ENCODE measurements at regions not wholly inside any gene's neighbourhood (a gene's known extent, or its start where the extent isn't known, plus 50 kb on each side); places are given as distances from the start of the nearest gene placed in this dataset.

DNA sequence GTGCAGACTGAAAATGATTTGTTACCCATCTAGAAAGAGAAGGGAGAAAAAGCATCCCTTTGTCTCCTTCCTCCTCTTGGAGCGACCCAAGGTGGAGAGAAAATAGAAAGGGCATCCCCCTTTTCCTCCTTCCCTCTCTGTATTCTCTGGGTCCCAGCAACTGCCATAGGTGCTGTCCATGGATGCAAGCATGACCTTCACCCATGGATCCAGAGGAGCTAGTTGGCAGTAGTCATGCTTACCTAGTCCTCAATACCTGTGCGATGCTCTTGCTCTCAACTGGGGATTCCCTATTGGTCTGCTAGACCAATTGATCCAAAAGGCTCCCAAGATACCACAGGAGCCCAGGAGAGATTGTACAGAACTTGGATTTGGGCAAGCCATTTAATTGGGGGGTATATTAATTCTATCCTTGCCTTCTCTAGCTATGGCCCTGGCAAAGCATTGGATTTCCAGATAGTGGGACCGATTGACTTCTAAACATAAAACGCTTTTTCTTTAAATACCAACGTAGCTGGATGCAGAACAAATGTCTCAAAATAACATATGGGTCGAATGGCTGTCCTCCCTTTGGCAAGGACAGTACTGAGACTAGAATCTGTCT lies 547.8 kb upstream of the IGFBP3 start:
- no peaks in the 10 kb centered on the region for H3K4me1 ChIP-seq
- H3K4me3 ChIP-seq: no peak overlapping the region
- no peaks in the 10 kb centered on the region for H3K27me3 ChIP-seq
- H3K36me3 ChIP-seq: no peaks in the 10 kb centered on the region
- intact Hi-C loops (cut with DNase I): no loop called here
- H3K27ac ChIP-seq: no peak overlapping the region
- DNase-seq: no peak
- TF ChIP-seq, protein P1, sequence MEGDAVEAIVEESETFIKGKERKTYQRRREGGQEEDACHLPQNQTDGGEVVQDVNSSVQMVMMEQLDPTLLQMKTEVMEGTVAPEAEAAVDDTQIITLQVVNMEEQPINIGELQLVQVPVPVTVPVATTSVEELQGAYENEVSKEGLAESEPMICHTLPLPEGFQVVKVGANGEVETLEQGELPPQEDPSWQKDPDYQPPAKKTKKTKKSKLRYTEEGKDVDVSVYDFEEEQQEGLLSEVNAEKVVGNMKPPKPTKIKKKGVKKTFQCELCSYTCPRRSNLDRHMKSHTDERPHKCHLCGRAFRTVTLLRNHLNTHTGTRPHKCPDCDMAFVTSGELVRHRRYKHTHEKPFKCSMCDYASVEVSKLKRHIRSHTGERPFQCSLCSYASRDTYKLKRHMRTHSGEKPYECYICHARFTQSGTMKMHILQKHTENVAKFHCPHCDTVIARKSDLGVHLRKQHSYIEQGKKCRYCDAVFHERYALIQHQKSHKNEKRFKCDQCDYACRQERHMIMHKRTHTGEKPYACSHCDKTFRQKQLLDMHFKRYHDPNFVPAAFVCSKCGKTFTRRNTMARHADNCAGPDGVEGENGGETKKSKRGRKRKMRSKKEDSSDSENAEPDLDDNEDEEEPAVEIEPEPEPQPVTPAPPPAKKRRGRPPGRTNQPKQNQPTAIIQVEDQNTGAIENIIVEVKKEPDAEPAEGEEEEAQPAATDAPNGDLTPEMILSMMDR (IDR thresholded peaks at IDR 0.05): no peak
- no peak for TF ChIP-seq POLR2A (IDR thresholded peaks at IDR 0.05)
- H3K9me3 ChIP-seq: peaks cover 7 to 100% (median 75%) of the 10 kb centered on the region in 12 donors
- 73 to 78% (median 76%) methylated on average over 6 of the region's 6 CpGs for WGBS, 4 donors
- no peak for ATAC-seq

DNA sequence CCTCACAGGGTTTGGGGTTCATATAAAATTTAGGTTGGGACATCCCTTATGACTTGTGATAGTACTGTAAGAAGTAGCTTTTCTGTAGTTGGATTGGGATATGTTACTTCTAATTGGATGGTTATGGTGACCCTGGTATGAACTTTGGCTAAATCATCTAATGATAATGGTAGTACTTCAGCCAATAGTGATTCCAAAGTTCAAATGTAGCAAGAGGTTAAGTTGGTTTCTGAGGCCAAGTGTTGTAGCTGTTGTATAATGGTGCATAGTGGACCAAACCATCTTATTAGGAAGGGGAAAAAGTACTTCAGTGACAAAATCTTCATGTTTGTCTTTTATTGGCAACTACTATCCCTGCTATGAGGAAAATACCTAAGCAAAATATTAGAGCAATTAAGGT lies 542.1 kb upstream of the IGFBP3 start:
- ATAC-seq (no peak), DNase-seq (no peak)
- Histone ChIP-seq H3K9me3 (peaks cover 0 to 91% (median 52%) of the 10 kb centered on the region in 12 donors), H3K27me3 (no peaks in the 10 kb centered on the region), H3K27ac (no peak overlapping the region), H3K4me1 (peaks cover 0 to 5% (median 0%) of the 10 kb centered on the region in 12 donors), H3K4me3 (no peak overlapping the region), H3K36me3 (no peaks in the 10 kb centered on the region)
- intact Hi-C loops (cut with DNase I): no loop called here
- no peak for TF ChIP-seq POLR2A (IDR thresholded peaks at IDR 0.05)
- TF ChIP-seq, protein P1 (IDR thresholded peaks at IDR 0.05): no peak

DNA sequence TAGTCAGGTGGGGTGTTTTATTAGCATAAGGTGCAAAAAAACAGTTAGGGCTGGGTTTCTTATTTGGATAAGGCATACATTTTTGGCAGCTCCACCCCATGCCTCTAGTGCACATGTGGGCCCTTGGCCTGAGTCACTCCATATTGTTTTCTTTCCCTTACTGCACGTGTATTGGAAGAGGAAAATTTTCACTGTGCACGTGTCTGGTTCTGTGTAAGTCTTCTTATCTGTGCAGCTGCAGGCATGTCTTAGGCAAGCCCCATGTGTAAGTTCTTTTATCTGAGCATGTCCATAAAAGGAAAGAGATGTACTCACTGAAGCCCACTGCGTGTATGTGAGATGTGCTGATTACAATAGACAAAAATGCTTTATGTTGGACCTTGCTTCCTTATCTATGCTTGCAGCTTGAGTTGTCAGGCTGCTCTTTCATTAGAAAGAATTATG lies 540.3 kb upstream of the IGFBP3 start:
- H3K4me3 ChIP-seq: no peak overlapping the region
- ATAC-seq (no peak), DNase-seq (no peak)
- H3K27ac ChIP-seq: no peak overlapping the region
- intact Hi-C loops (cut with DNase I): no loop called here
- no peaks in the 10 kb centered on the region for H3K27me3 ChIP-seq
- H3K36me3 ChIP-seq: no peaks in the 10 kb centered on the region
- 57 to 69% (median 64%) methylated on average over 3 of the region's 3 CpGs for WGBS, 4 donors
- peaks cover 0 to 73% (median 36%) of the 10 kb centered on the region in 12 donors for H3K9me3 ChIP-seq
- no peak for TF ChIP-seq POLR2A (IDR thresholded peaks at IDR 0.05)
- TF ChIP-seq, protein P1 (IDR thresholded peaks at IDR 0.05): no peak
- peaks cover 0 to 5% (median 0%) of the 10 kb centered on the region in 12 donors for H3K4me1 ChIP-seq

DNA sequence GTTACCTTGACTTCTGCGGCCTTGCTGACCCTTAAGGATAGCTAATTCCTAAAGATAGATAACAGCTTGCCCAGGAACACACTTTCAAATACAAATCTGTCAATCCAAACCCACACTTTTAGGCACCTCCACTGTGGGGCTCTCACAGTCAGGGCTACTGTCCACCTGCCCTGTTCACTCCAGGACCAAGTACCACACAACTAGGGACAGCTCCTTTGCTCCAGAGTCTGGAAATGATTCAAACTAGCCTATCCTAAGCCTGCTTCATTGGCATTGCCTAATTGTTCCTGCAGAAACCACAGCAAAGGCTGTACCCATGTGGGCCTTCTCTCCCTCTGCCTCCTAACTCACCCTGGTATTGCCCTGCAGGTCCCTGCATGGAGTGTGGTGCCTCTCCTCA lies 538.9 kb upstream of the IGFBP3 start:
- no peaks in the 10 kb centered on the region for H3K36me3 ChIP-seq
- no peak for DNase-seq
- H3K27me3 ChIP-seq: no peaks in the 10 kb centered on the region
- TF ChIP-seq POLR2A (IDR thresholded peaks at IDR 0.05): no peak
- TF ChIP-seq, protein P1 (IDR thresholded peaks at IDR 0.05): no peak
- H3K9me3 ChIP-seq: peaks cover 0 to 60% (median 26%) of the 10 kb centered on the region in 12 donors
- WGBS, 4 donors: 86 to 96% (median 91%) methylated on average over 1 of the region's 1 CpG
- H3K4me3 ChIP-seq: no peak overlapping the region
- ATAC-seq: peak in 2 of 4 donors; percentile 64
- no peak overlapping the region for H3K27ac ChIP-seq
- intact Hi-C loops (cut with DNase I): no loop called here
- peaks cover 0 to 10% (median 2%) of the 10 kb centered on the region in 12 donors for H3K4me1 ChIP-seq

Measured in heart left ventricle (tissue), 16 donors.